Neuronal stem cell (in vitro differentiated cells): ENCODE measurements at regions not wholly inside any gene's neighbourhood (a gene's known extent, or its start where the extent isn't known, plus 50 kb on each side); places are given as distances from the start of the nearest gene placed in this dataset.

Experiments used
- DNase-seq: peaks from one replicate; pipeline ENCODE4 v3.0.0-alpha.2; 2013; ENCODE audit warnings: low spot score
- H2AFZ ChIP-seq: one replicate; pipeline ENCODE4 v1.6.1; 2013; ENCODE audit warnings: mild to moderate bottlenecking, low read length, inconsistent platforms
- H2AK5ac ChIP-seq: 2 replicates; pipeline ENCODE4 v1.6.1; 2013; ENCODE audit warnings: low read depth, mild to moderate bottlenecking, inconsistent platforms, low read length, moderate library complexity, mixed read lengths
- H2BK120ac ChIP-seq: 2 replicates; pipeline ENCODE4 v1.6.1; 2013; ENCODE audit warnings: low read depth, mild to moderate bottlenecking, inconsistent platforms, low read length, moderate library complexity, mixed read lengths
- H2BK12ac ChIP-seq: one replicate; pipeline ENCODE4 v1.6.1; 2013; ENCODE audit warnings: low read length, inconsistent platforms
- H2BK15ac ChIP-seq: 2 replicates; pipeline ENCODE4 v1.6.1; 2013; ENCODE audit warnings: mild to moderate bottlenecking, low read length, inconsistent platforms, mixed read lengths
- H2BK5ac ChIP-seq: one replicate; pipeline ENCODE4 v1.6.1; 2013; ENCODE audit warnings: inconsistent platforms, mild to moderate bottlenecking, low read length, moderate library complexity
- H3K14ac ChIP-seq: one replicate; pipeline ENCODE4 v1.6.1; 2013; ENCODE audit warnings: low read length, inconsistent platforms
- H3K18ac ChIP-seq: 2 replicates; pipeline ENCODE4 v1.6.1; 2013; ENCODE audit warnings: low read length, inconsistent platforms
- H3K23ac ChIP-seq: 2 replicates; pipeline ENCODE4 v1.6.1; 2013; ENCODE audit warnings: low read depth, mild to moderate bottlenecking, mixed read lengths, low read length, inconsistent platforms; ENCODE audit not compliant: poor library complexity
- H3K27ac ChIP-seq: replicated peaks from 3 replicates; pipeline ENCODE4 v1.5.1; 2013; ENCODE audit warnings: low read length, inconsistent platforms
- H3K27me3 ChIP-seq, 3 experiments: 2 replicates each; pipeline ENCODE4 v1.6.1; 2013; ENCODE audit warnings: low read length in 3 of 3, mild to moderate bottlenecking in 2 of 3, inconsistent platforms in 1 of 3, low read depth in 1 of 3, mixed read lengths in 1 of 3, moderate library complexity in 1 of 3; ENCODE audit not compliant: control insufficient read depth in 3 of 3, insufficient read depth in 3 of 3
- H3K36me3 ChIP-seq, 2 donors: replicated peaks in 1 of 2; 2 replicates each; pipeline ENCODE4 v1.6.1; 2013; ENCODE audit warnings: low read length in 2 of 2; ENCODE audit not compliant: control insufficient read depth in 2 of 2, insufficient read depth in 2 of 2
- H3K4ac ChIP-seq: 2 replicates; pipeline ENCODE4 v1.6.1; 2013; ENCODE audit warnings: inconsistent platforms, mild to moderate bottlenecking, low read length, moderate library complexity
- H3K4me1 ChIP-seq, 2 donors: 1 replicate in 1 of 2; 2 replicates in 1 of 2; pipeline ENCODE4 v1.6.1; 2013; ENCODE audit warnings: low read length in 2 of 2, low read depth in 1 of 2; ENCODE audit not compliant: control insufficient read depth in 2 of 2, insufficient read depth in 1 of 2
- H3K4me2 ChIP-seq: one replicate; pipeline ENCODE4 v1.6.1; 2013; ENCODE audit warnings: mild to moderate bottlenecking, low read length, inconsistent platforms; ENCODE audit not compliant: insufficient read depth, poor library complexity, severe bottlenecking
- H3K4me3 ChIP-seq, 2 donors: 2 replicates each; pipeline ENCODE4 v1.5.1; 2013; ENCODE audit warnings: low read length in 2 of 2, mild to moderate bottlenecking in 2 of 2, inconsistent platforms in 1 of 2, moderate library complexity in 1 of 2
- H3K79me1 ChIP-seq: one replicate; pipeline ENCODE4 v1.6.1; 2013; ENCODE audit warnings: low read depth, mild to moderate bottlenecking, inconsistent platforms, low read length, moderate library complexity
- H3K9ac ChIP-seq: one replicate; pipeline ENCODE4 v1.6.1; 2013; ENCODE audit warnings: mild to moderate bottlenecking, low read depth, low read length, inconsistent platforms; ENCODE audit not compliant: poor library complexity
- H3K9me3 ChIP-seq, 2 donors: replicated peaks in 1 of 2; 2 replicates each; pipeline versions ENCODE3 to v1.6.1; 2013; ENCODE audit warnings: low read length in 2 of 2, mild to moderate bottlenecking in 2 of 2, inconsistent platforms in 1 of 2, low read depth in 1 of 2, mixed read lengths in 1 of 2, moderate library complexity in 1 of 2; ENCODE audit not compliant: control insufficient read depth in 2 of 2, insufficient read depth in 1 of 2
- H4K8ac ChIP-seq: one replicate; pipeline ENCODE4 v1.6.1; 2013; ENCODE audit warnings: low read depth, mild to moderate bottlenecking, inconsistent platforms, low read length, moderate library complexity
- H4K91ac ChIP-seq: one replicate; pipeline ENCODE4 v1.6.1; 2013; ENCODE audit warnings: low read length, low read depth, mild to moderate bottlenecking, inconsistent platforms; ENCODE audit not compliant: poor library complexity
- WGBS, 2 donors: extraction: QIAGEN DNeasy Blood & Tissue Kit; methylation state at CpG; one replicate each; pipeline ENCODE4 v1.1.7; 2013; ENCODE audit warnings: missing lambda C conversion rate in 2 of 2, mixed read lengths in 1 of 2; ENCODE audit not compliant: insufficient read length in 2 of 2, insufficient replicate concordance in 1 of 2; ENCODE audit errors: extremely low coverage in 2 of 2; 5-methylcytosine and 5-hydroxymethylcytosine counted together

DNA sequence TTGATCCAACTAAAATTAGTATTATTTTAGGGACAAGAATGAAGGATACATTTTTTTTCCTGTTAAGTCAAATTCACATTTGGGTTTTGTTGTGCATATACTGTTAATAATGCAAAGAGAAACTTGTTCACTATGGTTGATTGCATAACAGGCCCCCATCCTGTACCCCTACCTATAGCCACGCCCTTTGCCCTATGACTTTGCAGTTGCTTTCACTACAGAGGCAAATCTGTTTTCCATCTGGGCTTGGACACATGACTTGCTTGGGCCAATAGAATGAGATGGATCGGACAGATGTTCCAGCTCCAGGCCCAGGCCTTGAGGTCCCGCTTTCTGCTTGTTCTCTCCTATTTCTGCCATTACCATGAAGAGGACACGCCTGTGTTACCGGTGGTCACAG, 278.5 kb upstream of the HNRNPA3 start:
- no CpG with 5 or more reads among the region's 5 CpGs for WGBS, 2 donors
- no peak for DNase-seq

DNA sequence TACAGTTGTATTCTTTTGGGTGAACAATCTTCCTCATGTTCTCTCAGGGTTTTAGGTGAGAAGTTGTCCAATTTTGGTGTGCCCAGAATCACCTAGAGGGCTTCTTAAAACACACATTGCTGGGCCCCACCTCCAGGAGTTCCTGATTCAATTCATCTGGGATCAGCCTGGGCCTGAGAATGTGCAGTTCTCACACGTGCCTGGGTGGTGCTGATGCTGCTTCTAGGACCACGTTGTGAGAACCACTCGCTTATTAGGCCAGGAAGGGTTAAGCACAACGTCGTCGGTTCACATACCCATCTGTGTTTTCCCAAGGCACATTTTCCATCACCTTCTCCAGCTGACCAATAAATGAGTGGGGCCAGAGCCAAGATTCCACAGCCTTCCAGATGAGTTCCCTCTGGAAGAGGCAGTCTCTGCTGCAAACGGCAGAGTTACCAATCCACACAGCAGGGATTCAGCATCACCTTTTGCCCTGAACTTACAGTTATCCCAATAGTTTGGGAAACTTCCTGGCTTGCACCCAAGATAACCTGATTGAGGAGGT, 277.7 kb upstream of the HNRNPA3 start:
- H4K91ac ChIP-seq, result no peak overlapping the region
- peaks cover 0 to 4% (median 0%) of the 10 kb centered on the region in 3 experiments for H3K27me3 ChIP-seq
- no peak overlapping the region for H3K9ac ChIP-seq
- no peak overlapping the region for H3K4ac ChIP-seq
- no peak overlapping the region for H3K27ac ChIP-seq
- no peak for DNase-seq
- no peaks in the 10 kb centered on the region for H3K79me1 ChIP-seq
- H3K14ac ChIP-seq, result no peak overlapping the region
- no peak overlapping the region for H2AK5ac ChIP-seq
- H3K9me3 ChIP-seq, result no peaks in the 10 kb centered on the region
- no peaks in the 10 kb centered on the region for H3K4me1 ChIP-seq
- H4K8ac ChIP-seq, result no peak overlapping the region
- no CpG with 5 or more reads among the region's 7 CpGs for WGBS, 2 donors
- no peaks in the 10 kb centered on the region for H3K36me3 ChIP-seq
- no peak overlapping the region for H2AFZ ChIP-seq
- no peak overlapping the region for H2BK12ac ChIP-seq
- no peak overlapping the region for H2BK5ac ChIP-seq
- no peak overlapping the region for H2BK120ac ChIP-seq
- H3K4me2 ChIP-seq, result no peak overlapping the region
- H3K23ac ChIP-seq, result no peak overlapping the region
- H3K4me3 ChIP-seq, result no peak overlapping the region
- H2BK15ac ChIP-seq, result no peak overlapping the region
- H3K18ac ChIP-seq, result no peak overlapping the region

More for the DNA sequence above, 278.5 kb upstream of the HNRNPA3 start:
- H2AFZ ChIP-seq, result no peak overlapping the region
- no peak overlapping the region for H2BK12ac ChIP-seq
- H3K27me3 ChIP-seq, result peaks cover 0 to 4% (median 0%) of the 10 kb centered on the region in 3 experiments
- no peak overlapping the region for H4K91ac ChIP-seq
- no peak overlapping the region for H3K4me2 ChIP-seq
- no peaks in the 10 kb centered on the region for H3K36me3 ChIP-seq
- no peaks in the 10 kb centered on the region for H3K9me3 ChIP-seq
- no peak overlapping the region for H3K4me3 ChIP-seq
- no peak overlapping the region for H2AK5ac ChIP-seq
- H3K4ac ChIP-seq, result no peak overlapping the region
- H3K9ac ChIP-seq, result no peak overlapping the region
- H2BK15ac ChIP-seq, result no peak overlapping the region
- H3K23ac ChIP-seq, result no peak overlapping the region
- no peak overlapping the region for H3K27ac ChIP-seq
- no peak overlapping the region for H3K18ac ChIP-seq
- no peaks in the 10 kb centered on the region for H3K4me1 ChIP-seq
- no peak overlapping the region for H2BK5ac ChIP-seq
- H2BK120ac ChIP-seq, result no peak overlapping the region
- H4K8ac ChIP-seq, result no peak overlapping the region
- no peak overlapping the region for H3K14ac ChIP-seq
- no peaks in the 10 kb centered on the region for H3K79me1 ChIP-seq

DNA sequence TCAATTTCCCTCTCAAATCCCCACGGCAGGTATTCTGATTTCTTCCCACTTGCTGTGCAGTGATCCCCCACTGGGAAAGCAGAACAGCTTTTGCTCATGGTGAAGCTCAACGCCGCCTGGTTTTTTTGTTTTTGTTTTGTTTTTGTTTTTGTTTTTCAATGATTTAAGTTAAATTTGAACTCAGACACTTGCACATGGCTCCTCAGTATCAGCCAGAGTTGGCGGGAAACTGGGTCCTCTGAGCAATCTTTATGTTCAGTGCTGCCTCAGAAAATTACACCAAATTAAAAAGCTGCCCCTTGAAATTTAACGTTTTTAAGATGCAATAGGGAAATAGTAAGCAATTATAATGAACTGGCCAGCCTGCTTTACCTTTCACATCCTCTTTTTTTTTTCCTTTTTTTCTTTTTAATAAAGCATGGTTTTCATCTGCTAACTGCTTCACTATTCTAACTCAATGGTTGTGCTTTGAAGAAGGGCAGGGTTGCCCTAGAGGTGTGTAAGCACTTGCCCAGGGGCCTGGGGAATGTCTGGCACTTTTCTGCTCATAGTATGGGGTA, 277.0 kb upstream of the HNRNPA3 start:
- no peak overlapping the region for H4K8ac ChIP-seq
- H3K4me2 ChIP-seq, result no peak overlapping the region
- no peak overlapping the region for H2AFZ ChIP-seq
- no peak overlapping the region for H2BK12ac ChIP-seq
- H3K9ac ChIP-seq, result no peak overlapping the region
- no peak overlapping the region for H3K14ac ChIP-seq
- no peak overlapping the region for H2AK5ac ChIP-seq
- no peaks in the 10 kb centered on the region for H3K79me1 ChIP-seq
- no peak overlapping the region for H4K91ac ChIP-seq
- H3K36me3 ChIP-seq, result no peaks in the 10 kb centered on the region
- DNase-seq, result no peak
- H2BK5ac ChIP-seq, result no peak overlapping the region
- no peaks in the 10 kb centered on the region for H3K9me3 ChIP-seq
- no peak overlapping the region for H3K18ac ChIP-seq
- H3K27ac ChIP-seq, result no peak overlapping the region
- no peak overlapping the region for H3K23ac ChIP-seq
- H3K4me1 ChIP-seq, result no peaks in the 10 kb centered on the region
- H2BK120ac ChIP-seq, result no peak overlapping the region
- H3K4ac ChIP-seq, result no peak overlapping the region
- H2BK15ac ChIP-seq, result no peak overlapping the region
- H3K4me3 ChIP-seq, result no peak overlapping the region
- WGBS, 2 donors, result no CpG with 5 or more reads among the region's 5 CpGs
- H3K27me3 ChIP-seq, result peaks cover 0 to 4% (median 0%) of the 10 kb centered on the region in 3 experiments

DNA sequence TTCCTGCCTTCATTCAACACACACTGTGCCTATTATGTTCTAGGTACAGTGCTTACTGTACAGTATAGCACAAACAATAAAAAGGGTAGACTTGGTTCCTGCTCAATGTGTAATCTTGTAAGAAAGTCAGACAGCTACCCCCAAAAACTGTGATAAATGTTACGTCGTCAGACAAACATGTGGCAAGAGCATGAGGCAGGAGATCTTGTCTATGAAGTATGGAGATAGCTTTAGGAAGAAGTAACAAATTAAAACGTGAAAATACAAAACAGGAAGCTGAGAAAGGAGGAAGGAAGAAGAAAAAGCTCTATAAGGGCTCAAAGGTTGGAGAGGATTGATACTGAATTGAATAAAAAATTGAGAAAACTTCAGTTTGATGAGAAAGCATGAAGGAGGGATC, 276.2 kb upstream of the HNRNPA3 start:
- no peak overlapping the region for H3K4me3 ChIP-seq
- H3K4me1 ChIP-seq, result no peaks in the 10 kb centered on the region
- no peak overlapping the region for H4K91ac ChIP-seq
- no peak overlapping the region for H3K18ac ChIP-seq
- no peak overlapping the region for H2BK15ac ChIP-seq
- no peak overlapping the region for H3K4ac ChIP-seq
- no peaks in the 10 kb centered on the region for H3K36me3 ChIP-seq
- no peak overlapping the region for H2BK120ac ChIP-seq
- no peak overlapping the region for H3K14ac ChIP-seq
- H2AFZ ChIP-seq, result no peak overlapping the region
- H3K79me1 ChIP-seq, result no peaks in the 10 kb centered on the region
- no peak overlapping the region for H2AK5ac ChIP-seq
- no peak for DNase-seq
- no peak overlapping the region for H3K27ac ChIP-seq
- no peak overlapping the region for H2BK5ac ChIP-seq
- H2BK12ac ChIP-seq, result no peak overlapping the region
- H3K4me2 ChIP-seq, result no peak overlapping the region
- WGBS, 2 donors, result no CpG with 5 or more reads among the region's 3 CpGs
- H3K23ac ChIP-seq, result no peak overlapping the region
- H3K9me3 ChIP-seq, result no peaks in the 10 kb centered on the region
- no peak overlapping the region for H4K8ac ChIP-seq
- H3K9ac ChIP-seq, result no peak overlapping the region
- peaks cover 0 to 4% (median 0%) of the 10 kb centered on the region in 3 experiments for H3K27me3 ChIP-seq
